ENCODE measurements at regions not wholly inside any gene's neighbourhood (a gene's known extent, or its start where the extent isn't known, plus 50 kb on each side); places are given as distances from the start of the nearest gene placed in this dataset.

- BruUV-seq (replicated peaks): no TSS peak
- Histone ChIP-seq H3K79me2 (ENCODE audit: low read depth) (no peaks in the 10 kb centered on the region), H3K9me3 (ENCODE audit: insufficient read depth, low read depth) (no peaks in the 10 kb centered on the region), H3K27me3 (ENCODE audit: insufficient read depth, low read depth) (no peaks in the 10 kb centered on the region), H3F3A (ENCODE audit: insufficient read depth, low read depth) (no peaks in the 10 kb centered on the region), H3K4me3 (no peak overlapping the region), H3K36me3 (ENCODE audit: low read depth) (no peaks in the 10 kb centered on the region), H3K9me2 (ENCODE audit: insufficient read depth) (no peaks in the 10 kb centered on the region), H2AFZ (no peak overlapping the region), H3K4me2 (no peak overlapping the region), H3K27ac (no peak overlapping the region), H3K4me1 (replicated peaks; ENCODE audit: insufficient read depth) (no peaks in the 10 kb centered on the region), H4K20me1 (ENCODE audit: insufficient read depth) (no peaks in the 10 kb centered on the region)
- TF ChIP-seq, protein P1, sequence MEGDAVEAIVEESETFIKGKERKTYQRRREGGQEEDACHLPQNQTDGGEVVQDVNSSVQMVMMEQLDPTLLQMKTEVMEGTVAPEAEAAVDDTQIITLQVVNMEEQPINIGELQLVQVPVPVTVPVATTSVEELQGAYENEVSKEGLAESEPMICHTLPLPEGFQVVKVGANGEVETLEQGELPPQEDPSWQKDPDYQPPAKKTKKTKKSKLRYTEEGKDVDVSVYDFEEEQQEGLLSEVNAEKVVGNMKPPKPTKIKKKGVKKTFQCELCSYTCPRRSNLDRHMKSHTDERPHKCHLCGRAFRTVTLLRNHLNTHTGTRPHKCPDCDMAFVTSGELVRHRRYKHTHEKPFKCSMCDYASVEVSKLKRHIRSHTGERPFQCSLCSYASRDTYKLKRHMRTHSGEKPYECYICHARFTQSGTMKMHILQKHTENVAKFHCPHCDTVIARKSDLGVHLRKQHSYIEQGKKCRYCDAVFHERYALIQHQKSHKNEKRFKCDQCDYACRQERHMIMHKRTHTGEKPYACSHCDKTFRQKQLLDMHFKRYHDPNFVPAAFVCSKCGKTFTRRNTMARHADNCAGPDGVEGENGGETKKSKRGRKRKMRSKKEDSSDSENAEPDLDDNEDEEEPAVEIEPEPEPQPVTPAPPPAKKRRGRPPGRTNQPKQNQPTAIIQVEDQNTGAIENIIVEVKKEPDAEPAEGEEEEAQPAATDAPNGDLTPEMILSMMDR (conservative IDR thresholded peaks at IDR 0.05): no peak
- TF ChIP-seq EZH2 (IDR thresholded peaks at IDR 0.05; ENCODE audit: low read depth): no peak
- CTCF ChIA-PET: no interaction called here
- no peak for DNase-seq
- intact Hi-C loops (cut with micrococcal nuclease; ENCODE audit: unreplicated experiment): no loop called here
- POLR2A ChIA-PET (ENCODE audit: unreplicated experiment): no interaction called here
Measured at GRCh38 chr15:87213626-87214025, 1042.9 kb downstream of the NTRK3 start.

GRCh38 chr15:87212041-87212440, 1044.5 kb downstream of the NTRK3 start:
- no peak overlapping the region for H3K4me3 ChIP-seq
- H3K79me2 ChIP-seq (ENCODE audit: low read depth): no peaks in the 10 kb centered on the region
- H3K36me3 ChIP-seq (ENCODE audit: low read depth): no peaks in the 10 kb centered on the region
- H3K9me3 ChIP-seq (ENCODE audit: insufficient read depth, low read depth): no peaks in the 10 kb centered on the region
- DNase-seq: peak in 1 of 2 experiments; percentile 51
- no peak for TF ChIP-seq EZH2 (IDR thresholded peaks at IDR 0.05; ENCODE audit: low read depth)
- TF ChIP-seq, protein P1 (conservative IDR thresholded peaks at IDR 0.05): no peak
- POLR2A ChIA-PET (ENCODE audit: unreplicated experiment): no interaction called here
- no peaks in the 10 kb centered on the region for H3K27me3 ChIP-seq (ENCODE audit: insufficient read depth, low read depth)
- H3K27ac ChIP-seq: no peak overlapping the region
- H2AFZ ChIP-seq: no peak overlapping the region
- no peaks in the 10 kb centered on the region for H3F3A ChIP-seq (ENCODE audit: insufficient read depth, low read depth)
- H4K20me1 ChIP-seq (ENCODE audit: insufficient read depth): no peaks in the 10 kb centered on the region
- no peak overlapping the region for H3K4me2 ChIP-seq
- H3K9me2 ChIP-seq (ENCODE audit: insufficient read depth): no peaks in the 10 kb centered on the region
- no peaks in the 10 kb centered on the region for H3K4me1 ChIP-seq (replicated peaks; ENCODE audit: insufficient read depth)
- BruUV-seq (replicated peaks): no TSS peak
- intact Hi-C loops (cut with micrococcal nuclease; ENCODE audit: unreplicated experiment): no loop called here
- CTCF ChIA-PET: no interaction called here

GRCh38 chr15:87211547-87211946, 1045.0 kb downstream of the NTRK3 start:
- H3K27ac ChIP-seq: no peak overlapping the region
- no peaks in the 10 kb centered on the region for H3F3A ChIP-seq (ENCODE audit: insufficient read depth, low read depth)
- intact Hi-C loops (cut with micrococcal nuclease; ENCODE audit: unreplicated experiment): no loop called here
- no peaks in the 10 kb centered on the region for H3K27me3 ChIP-seq (ENCODE audit: insufficient read depth, low read depth)
- H3K4me3 ChIP-seq: no peak overlapping the region
- no peak overlapping the region for H3K4me2 ChIP-seq
- ChIA-PET POLR2A (ENCODE audit: unreplicated experiment) (no interaction called here), CTCF (no interaction called here)
- no peaks in the 10 kb centered on the region for H3K9me2 ChIP-seq (ENCODE audit: insufficient read depth)
- H3K36me3 ChIP-seq (ENCODE audit: low read depth): no peaks in the 10 kb centered on the region
- H4K20me1 ChIP-seq (ENCODE audit: insufficient read depth): no peaks in the 10 kb centered on the region
- no peaks in the 10 kb centered on the region for H3K9me3 ChIP-seq (ENCODE audit: insufficient read depth, low read depth)
- no TSS peak for BruUV-seq (replicated peaks)
- H2AFZ ChIP-seq: no peak overlapping the region
- no peak for DNase-seq
- no peaks in the 10 kb centered on the region for H3K79me2 ChIP-seq (ENCODE audit: low read depth)
- H3K4me1 ChIP-seq (replicated peaks; ENCODE audit: insufficient read depth): no peaks in the 10 kb centered on the region
- TF ChIP-seq, protein P1 (conservative IDR thresholded peaks at IDR 0.05): no peak
- TF ChIP-seq EZH2 (IDR thresholded peaks at IDR 0.05; ENCODE audit: low read depth): no peak

All from PC-9 (cell line).